Lower leg skin (tissue), 4 donors: ENCODE measurements at regions not wholly inside any gene's neighbourhood (a gene's known extent, or its start where the extent isn't known, plus 50 kb on each side); places are given as distances from the start of the nearest gene placed in this dataset.

ENCODE experiments used
- DNase-seq, 2 donors: peaks; one replicate each; pipeline ENCODE4 v3.0.0-alpha.2; 2019; ENCODE audit warnings: low spot score in 2 of 2
- H3K4me3 ChIP-seq: fragments of 200-600 bp; sonication (generic); 2 replicates; pipeline ENCODE4 v1.5.1; 2017; ENCODE audit warnings: mild to moderate bottlenecking, low read depth; ENCODE audit not compliant: poor library complexity, severe bottlenecking
- CTCF ChIP-seq, 3 donors: fragments of 450-650 bp; IDR thresholded peaks; one replicate each; pipeline ENCODE4 v1.5.1; 2016; ENCODE audit warnings: antibody characterized with exemption in 3 of 3, mild to moderate bottlenecking in 3 of 3, moderate library complexity in 2 of 3
- POLR2A ChIP-seq, 2 donors: fragments of 450-650 bp; IDR thresholded peaks; one replicate each; pipeline ENCODE4 v1.6.1; 2016 to 2017; ENCODE audit warnings: antibody characterized with exemption in 2 of 2, mild to moderate bottlenecking in 1 of 2, moderate library complexity in 1 of 2
- WGBS, 2 donors: methylation state at CpG; one replicate each; pipeline ENCODE4 v1.1.5; 2018; 5-methylcytosine and 5-hydroxymethylcytosine counted together
- intact Hi-C: fragments of 100-400 bp; cut with DNase I; formaldehyde crosslinking; loops from one replicate; pipeline ENCODE4 v1.15.0; 2023; ENCODE audit warnings: low total_unique reads

- no peak for TF ChIP-seq POLR2A (IDR thresholded peaks at IDR 0.05)
- no peak for TF ChIP-seq CTCF (IDR thresholded peaks at IDR 0.05)
Observed at GRCh38 chr9:117970276-117971050, 266.3 kb downstream of the TLR4 start.

GRCh38 chr9:117974108-117974507, 269.9 kb downstream of the TLR4 start:
- intact Hi-C loops: no loop called here
- TF ChIP-seq CTCF (IDR thresholded peaks at IDR 0.05): no peak
- no peak for TF ChIP-seq POLR2A (IDR thresholded peaks at IDR 0.05)
- DNase-seq: no peak
- no peak overlapping the region for H3K4me3 ChIP-seq
- WGBS, 2 donors: 53 to 66% methylated on average over 3 of the region's 3 CpGs

More at GRCh38 chr9:117970276-117971050, 266.3 kb downstream of the TLR4 start:
- intact Hi-C loops: no loop called here
- no peak overlapping the region for H3K4me3 ChIP-seq
- WGBS, 2 donors: 70 to 84% methylated on average over 7 of the region's 7 CpGs
- DNase-seq: no peak

GRCh38 chr9:117979914-117980313, 275.7 kb downstream of the TLR4 start:
- DNase-seq: no peak
- 92 to 95% methylated on average over 2 of the region's 2 CpGs for WGBS, 2 donors
- intact Hi-C loops: no loop called here
- no peak for TF ChIP-seq POLR2A (IDR thresholded peaks at IDR 0.05)
- no peak for TF ChIP-seq CTCF (IDR thresholded peaks at IDR 0.05)
- no peak overlapping the region for H3K4me3 ChIP-seq

GRCh38 chr9:117987945-117988344, 283.7 kb downstream of the TLR4 start:
- H3K4me3 ChIP-seq: no peak overlapping the region
- intact Hi-C loops: no loop called here
- DNase-seq: no peak
- TF ChIP-seq POLR2A (IDR thresholded peaks at IDR 0.05) (no peak), CTCF (IDR thresholded peaks at IDR 0.05) (no peak)

- no peak for TF ChIP-seq CTCF (IDR thresholded peaks at IDR 0.05)
- TF ChIP-seq POLR2A (IDR thresholded peaks at IDR 0.05): no peak
Observed at GRCh38 chr9:117992006-117992405, 287.8 kb downstream of the TLR4 start.

GRCh38 chr9:118000581-118000980, 296.4 kb downstream of the TLR4 start:
- DNase-seq: no peak
- no peak overlapping the region for H3K4me3 ChIP-seq
- intact Hi-C loops: no loop called here
- TF ChIP-seq CTCF (IDR thresholded peaks at IDR 0.05): no peak
- TF ChIP-seq POLR2A (IDR thresholded peaks at IDR 0.05): no peak
- 66 to 78% methylated on average over 3 of the region's 3 CpGs for WGBS, 2 donors

More at GRCh38 chr9:117992006-117992405, 287.8 kb downstream of the TLR4 start:
- 8 to 12% methylated on average over 6 of the region's 6 CpGs for WGBS, 2 donors
- no peak for DNase-seq
- intact Hi-C loops: no loop called here
- H3K4me3 ChIP-seq: no peak overlapping the region
